PC-3 (cell line): ENCODE measurements at regions not wholly inside any gene's neighbourhood (a gene's known extent, or its start where the extent isn't known, plus 50 kb on each side); places are given as distances from the start of the nearest gene placed in this dataset.

ENCODE experiments used
- ATAC-seq: fragments of 200-7000 bp; cut with Tn5 transposase; 2 replicates; pipeline ENCODE4 v1.9.1; 2020; ENCODE audit warnings: mild to moderate bottlenecking, moderate library complexity
- BruUV-seq: library from RNA; stranded (reverse); fragments of 400-500 nt; replicated peaks from 2 replicates; lab custom pipeline; 2021; lab: Mats Ljungman, UMichigan
- CTCF ChIA-PET: fragments of 300-600 bp; sonication (Branson Sonifier 250); formaldehyde crosslinking; loops from one replicate; lab custom pipeline; 2022; ENCODE audit warnings: antibody characterized with exemption; lab: Charles Lee
- POLR2A ChIA-PET: fragments of 300-600 bp; sonication (Branson Sonifier 250); formaldehyde crosslinking; loops from one replicate; lab custom pipeline; 2022; ENCODE audit warnings: antibody characterized with exemption; ENCODE audit not compliant: unreplicated experiment; lab: Charles Lee
- DNase-seq: peaks from one replicate; pipeline ENCODE4 v3.0.0-alpha.2; 2015
- H2AFZ ChIP-seq: fragments of 300-600 bp; sonication (generic); 2 replicates; pipeline ENCODE4 v1.6.0; 2016; ENCODE audit warnings: antibody characterized with exemption, low read length
- H3F3A ChIP-seq: fragments of 300-600 bp; sonication (generic); one replicate; pipeline ENCODE4 v1.6.0; 2017; ENCODE audit warnings: antibody characterized with exemption, low read length, control low read depth, mild to moderate bottlenecking; ENCODE audit not compliant: unreplicated experiment
- H3K27ac ChIP-seq: fragments of 300-600 bp; sonication (generic); 2 replicates; pipeline ENCODE4 v1.5.1; 2016; ENCODE audit warnings: mild to moderate bottlenecking, low read length
- H3K27me3 ChIP-seq: fragments of 300-600 bp; sonication (generic); 2 replicates; pipeline ENCODE4 v1.6.1; 2016; ENCODE audit warnings: low read length, mixed read lengths
- H3K36me3 ChIP-seq: fragments of 300-600 bp; sonication (generic); 2 replicates; pipeline ENCODE4 v1.6.1; 2016; ENCODE audit warnings: low read depth, mixed run types, low read length, mixed read lengths
- H3K4me1 ChIP-seq: fragments of 300-600 bp; sonication (generic); 2 replicates; pipeline ENCODE4 v1.5.1; 2016; ENCODE audit warnings: low read length; ENCODE audit not compliant: insufficient read depth
- H3K4me2 ChIP-seq: fragments of 300-600 bp; sonication (generic); 2 replicates; pipeline ENCODE4 v1.6.0; 2016; ENCODE audit warnings: low read length
- H3K4me3 ChIP-seq: fragments of 300-600 bp; sonication (generic); 2 replicates; pipeline ENCODE4 v1.5.1; 2016; ENCODE audit warnings: mild to moderate bottlenecking, low read length, mixed read lengths
- H3K79me2 ChIP-seq: fragments of 300-600 bp; sonication (generic); 2 replicates; pipeline ENCODE4 v1.6.1; 2017; ENCODE audit warnings: low read length, mixed read lengths
- H3K9ac ChIP-seq: fragments of 300-600 bp; sonication (generic); 2 replicates; pipeline ENCODE4 v1.6.0; 2016; ENCODE audit warnings: mild to moderate bottlenecking, low read length
- H3K9me2 ChIP-seq: fragments of 300-600 bp; sonication (generic); replicated peaks from 2 replicates; pipeline ENCODE4 v1.6.1; 2016; ENCODE audit warnings: mixed run types, low read length, mixed read lengths
- H3K9me3 ChIP-seq: fragments of 300-600 bp; sonication (generic); 2 replicates; pipeline ENCODE4 v1.6.1; 2016; ENCODE audit warnings: low read length, mixed read lengths
- H4K20me1 ChIP-seq: fragments of 300-600 bp; sonication (generic); 2 replicates; pipeline ENCODE4 v1.6.1; 2016; ENCODE audit warnings: low read length, mixed read lengths
- EZH2 ChIP-seq: fragments of 300-600 bp; sonication (generic); IDR thresholded peaks from one replicate; pipeline ENCODE4 v1.6.1; 2017; ENCODE audit warnings: antibody characterized with exemption, mild to moderate bottlenecking, low read length; ENCODE audit not compliant: unreplicated experiment
- EZH2phosphoT487 ChIP-seq: fragments of 300-600 bp; sonication (generic); IDR thresholded peaks from 2 replicates; pipeline ENCODE4 v1.6.1; 2018; ENCODE audit warnings: mild to moderate bottlenecking, antibody characterized with exemption, low read length, borderline replicate concordance
- intact Hi-C: fragments of 100-400 bp; cut with micrococcal nuclease; formaldehyde crosslinking; loops from 2 replicates; pipeline ENCODE4 v1.9.0; 2023
- TF ChIP-seq, protein P1 (sequence below): fragments of 300-600 bp; sonication (generic); conservative IDR thresholded peaks from 2 replicates; pipeline ENCODE4 v1.5.1; 2017; ENCODE audit warnings: antibody characterized with exemption, low read depth, mild to moderate bottlenecking, low read length

DNA sequence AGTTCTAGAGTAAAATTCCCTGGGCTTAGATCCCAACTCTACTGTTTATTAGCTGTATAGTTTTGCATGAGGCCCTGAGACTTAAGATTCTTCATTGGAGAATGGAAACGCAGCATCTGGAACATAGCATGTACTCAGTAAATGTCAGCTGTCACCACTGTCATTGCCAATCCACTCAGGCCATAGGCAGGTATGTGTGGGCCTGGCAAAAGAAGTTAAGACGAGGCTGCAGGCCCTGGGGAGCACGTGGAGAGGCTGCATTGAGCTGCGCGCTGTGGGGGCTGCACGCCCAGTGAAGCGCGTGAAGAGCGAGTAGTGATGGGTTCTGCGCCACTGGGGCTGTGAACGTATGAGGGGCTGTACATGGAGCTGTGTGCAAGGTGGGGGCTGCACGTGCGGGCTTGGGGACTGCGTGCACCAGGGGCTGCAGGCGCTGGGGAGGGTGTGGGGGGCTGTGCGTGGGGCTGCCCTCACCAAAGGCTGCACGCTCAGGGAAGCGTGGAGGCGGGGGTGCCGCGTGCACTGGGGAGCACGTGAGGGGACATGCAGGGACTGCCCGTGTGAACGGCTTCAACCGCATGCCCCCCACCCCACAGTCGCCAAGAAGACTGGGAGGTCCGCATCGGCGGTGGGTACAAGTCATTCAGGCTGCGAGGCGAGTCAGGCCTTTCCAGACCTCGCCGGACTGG is 85.5 kb downstream of the PRR15 start:
- Histone ChIP-seq H3F3A (no peaks in the 10 kb centered on the region), H3K4me1 (no peaks in the 10 kb centered on the region), H3K79me2 (no peaks in the 10 kb centered on the region), H3K36me3 (no peaks in the 10 kb centered on the region), H3K27ac (no peak overlapping the region), H3K4me3 (no peak overlapping the region), H3K4me2 (no peak overlapping the region), H3K27me3 (no peaks in the 10 kb centered on the region), H4K20me1 (no peaks in the 10 kb centered on the region), H2AFZ (no peak overlapping the region), H3K9ac (no peak overlapping the region), H3K9me3 (no peaks in the 10 kb centered on the region), H3K9me2 (no peaks in the 10 kb centered on the region)
- no peak for ATAC-seq
- ChIA-PET CTCF (no interaction called here), POLR2A (no interaction called here)
- no peak for DNase-seq
- TF ChIP-seq EZH2 (no peak), EZH2phosphoT487 (no peak)
- TF ChIP-seq, protein P1, sequence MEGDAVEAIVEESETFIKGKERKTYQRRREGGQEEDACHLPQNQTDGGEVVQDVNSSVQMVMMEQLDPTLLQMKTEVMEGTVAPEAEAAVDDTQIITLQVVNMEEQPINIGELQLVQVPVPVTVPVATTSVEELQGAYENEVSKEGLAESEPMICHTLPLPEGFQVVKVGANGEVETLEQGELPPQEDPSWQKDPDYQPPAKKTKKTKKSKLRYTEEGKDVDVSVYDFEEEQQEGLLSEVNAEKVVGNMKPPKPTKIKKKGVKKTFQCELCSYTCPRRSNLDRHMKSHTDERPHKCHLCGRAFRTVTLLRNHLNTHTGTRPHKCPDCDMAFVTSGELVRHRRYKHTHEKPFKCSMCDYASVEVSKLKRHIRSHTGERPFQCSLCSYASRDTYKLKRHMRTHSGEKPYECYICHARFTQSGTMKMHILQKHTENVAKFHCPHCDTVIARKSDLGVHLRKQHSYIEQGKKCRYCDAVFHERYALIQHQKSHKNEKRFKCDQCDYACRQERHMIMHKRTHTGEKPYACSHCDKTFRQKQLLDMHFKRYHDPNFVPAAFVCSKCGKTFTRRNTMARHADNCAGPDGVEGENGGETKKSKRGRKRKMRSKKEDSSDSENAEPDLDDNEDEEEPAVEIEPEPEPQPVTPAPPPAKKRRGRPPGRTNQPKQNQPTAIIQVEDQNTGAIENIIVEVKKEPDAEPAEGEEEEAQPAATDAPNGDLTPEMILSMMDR = no peak
- no TSS peak for BruUV-seq
- intact Hi-C loops = no loop called here

DNA sequence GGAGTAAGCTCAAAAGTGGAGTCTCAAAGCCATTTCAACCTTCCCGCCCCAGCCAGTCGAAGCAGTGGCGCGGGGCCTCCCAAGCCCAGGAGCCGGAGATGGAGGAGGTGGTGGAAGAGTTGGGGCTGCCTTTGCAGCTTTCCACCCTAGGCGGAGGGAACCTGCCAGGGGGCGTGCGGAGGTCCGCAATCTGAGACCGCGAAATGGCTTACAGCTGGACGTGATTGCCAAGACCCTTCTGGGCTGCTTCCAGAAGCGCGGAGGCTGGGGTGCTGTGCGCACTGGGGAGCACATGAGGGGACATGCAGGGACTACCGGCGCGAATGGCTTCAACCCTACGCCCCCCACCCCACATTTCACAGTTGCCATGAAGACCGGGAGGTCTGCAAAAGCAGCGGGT is 86.2 kb downstream of the PRR15 start:
- intact Hi-C loops = no loop called here

More for the DNA sequence above, 86.2 kb downstream of the PRR15 start:
- ATAC-seq = no peak
- no peaks in the 10 kb centered on the region for H3K4me1 ChIP-seq
- TF ChIP-seq, protein P1 = no peak
- TF ChIP-seq EZH2 = no peak
- TF ChIP-seq EZH2phosphoT487 = no peak
- no peaks in the 10 kb centered on the region for H3K27me3 ChIP-seq
- ChIA-PET CTCF (no interaction called here), POLR2A (interaction anchor here (0.6 kb wide), 1 partner anchor 195 kb away, joined by 4 read pairs; no protein-coding TSS in a partner anchor)
- no TSS peak for BruUV-seq
- H3K9ac ChIP-seq = no peak overlapping the region
- no peaks in the 10 kb centered on the region for H3K36me3 ChIP-seq
- DNase-seq = no peak
- no peak overlapping the region for H3K4me3 ChIP-seq
- H4K20me1 ChIP-seq = no peaks in the 10 kb centered on the region
- H3K9me2 ChIP-seq = no peaks in the 10 kb centered on the region
- H3K4me2 ChIP-seq = no peak overlapping the region
- H3K27ac ChIP-seq = no peak overlapping the region
- no peaks in the 10 kb centered on the region for H3K9me3 ChIP-seq
- no peaks in the 10 kb centered on the region for H3F3A ChIP-seq
- H3K79me2 ChIP-seq = no peaks in the 10 kb centered on the region
- no peak overlapping the region for H2AFZ ChIP-seq
